Gastroesophageal sphincter (tissue), 4 donors: ENCODE measurements at regions not wholly inside any gene's neighbourhood (a gene's known extent, or its start where the extent isn't known, plus 50 kb on each side); places are given as distances from the start of the nearest gene placed in this dataset.
"Not testable (repeated sequence)": the region's sequence is repeated elsewhere in the genome, so short reads cannot be mapped to it uniquely, and the experiment has no call there.

Experiments used
- ATAC-seq: fragments of 150-250 bp; one replicate; pipeline ENCODE4 v1.9.1; 2016; ENCODE audit warnings: mild to moderate bottlenecking, moderate library complexity
- H3K27ac ChIP-seq, 4 donors: fragments of 200-600 bp; sonication (generic) in 3 of 4; 1 replicate in 3 of 4; 2 replicates in 1 of 4; pipeline ENCODE4 v1.5.1; 2016 to 2019
- H3K27me3 ChIP-seq: fragments of 200-600 bp; sonication (generic); one replicate; pipeline ENCODE4 v1.5.1; 2019
- H3K36me3 ChIP-seq, 2 donors: fragments of 200-600 bp; sonication (generic); one replicate each; pipeline ENCODE4 v1.5.1; 2019; ENCODE audit warnings: control low read depth in 1 of 2
- H3K4me1 ChIP-seq, 3 donors: fragments of 200-600 bp; sonication (generic); 1 replicate in 2 of 3; 2 replicates in 1 of 3; pipeline ENCODE4 v1.5.1; 2016 to 2019; ENCODE audit warnings: control low read depth in 2 of 3
- H3K4me3 ChIP-seq, 2 donors: fragments of 200-600 bp; sonication (generic); one replicate each; pipeline ENCODE4 v1.5.1; 2019; ENCODE audit warnings: mild to moderate bottlenecking in 1 of 2, moderate library complexity in 1 of 2
- H3K9me3 ChIP-seq, 3 donors: fragments of 200-600 bp; sonication (generic); one replicate each; pipeline ENCODE4 v1.5.1; 2017 to 2019; ENCODE audit warnings: control low read depth in 2 of 3
- CTCF ChIP-seq, 4 experiments: fragments of 200-600 bp in 2 of 4; fragments of 450-650 bp in 2 of 4; sonication (generic) in 1 of 4; IDR thresholded peaks; one replicate each; pipeline ENCODE4 v1.5.1; 2017 to 2019; ENCODE audit warnings: antibody characterized with exemption in 4 of 4, mild to moderate bottlenecking in 2 of 4, moderate library complexity in 2 of 4
- EP300 ChIP-seq: sonication (generic); formaldehyde crosslinking; IDR thresholded peaks from one replicate; pipeline ENCODE4 v1.6.1; 2017; ENCODE audit warnings: antibody characterized with exemption, mild to moderate bottlenecking
- POLR2A ChIP-seq, 2 donors: fragments of 450-650 bp; IDR thresholded peaks; one replicate each; pipeline ENCODE4 v1.6.1; 2017; ENCODE audit warnings: antibody characterized with exemption in 2 of 2, mild to moderate bottlenecking in 2 of 2, moderate library complexity in 1 of 2
- POLR2AphosphoS5 ChIP-seq: sonication (generic); formaldehyde crosslinking; IDR thresholded peaks from one replicate; pipeline ENCODE4 v1.6.1; 2017; ENCODE audit warnings: antibody characterized with exemption
- WGBS, 2 donors: methylation state at CpG; one replicate each; pipeline ENCODE4 v1.1.5; 2018; ENCODE audit warnings: low coverage in 1 of 2; 5-methylcytosine and 5-hydroxymethylcytosine counted together

- H3K4me1 ChIP-seq: no peaks in the 10 kb centered on the region
- no peak overlapping the region for H3K27ac ChIP-seq
- H3K4me3 ChIP-seq: no peak overlapping the region
- no peaks in the 10 kb centered on the region for H3K27me3 ChIP-seq
- no peaks in the 10 kb centered on the region for H3K36me3 ChIP-seq
- WGBS, 2 donors: 17% methylated on average over 1 of the region's 3 CpGs; no CpG with 5 or more reads in 1 of the 2 donors
- ATAC-seq: no peak
- no peaks in the 10 kb centered on the region for H3K9me3 ChIP-seq
- TF ChIP-seq CTCF (IDR thresholded peaks at IDR 0.05) (no peak), POLR2AphosphoS5 (no peak), POLR2A (IDR thresholded peaks at IDR 0.05) (no peak), EP300 (no peak)
These were observed 303.7 kb upstream of the IRS4 start for GRCh38 chrX:109040057-109040456.

- H3K4me3 ChIP-seq: no peak overlapping the region
- no peak for TF ChIP-seq POLR2A (IDR thresholded peaks at IDR 0.05)
- no peak for TF ChIP-seq POLR2AphosphoS5
- no peak for TF ChIP-seq CTCF (IDR thresholded peaks at IDR 0.05)
- no peak for TF ChIP-seq EP300
- H3K4me1 ChIP-seq: no peaks in the 10 kb centered on the region
- ATAC-seq: no peak
- H3K27me3 ChIP-seq: no peaks in the 10 kb centered on the region
- no peak overlapping the region for H3K27ac ChIP-seq
- H3K36me3 ChIP-seq: no peaks in the 10 kb centered on the region
- no peaks in the 10 kb centered on the region for H3K9me3 ChIP-seq
- 52 to 69% methylated on average over 2 of the region's 2 CpGs for WGBS, 2 donors
These were observed 300.3 kb upstream of the IRS4 start for GRCh38 chrX:109036624-109037023.

GRCh38 chrX:108993909-108994308, 257.5 kb upstream of the IRS4 start:
- Histone ChIP-seq H3K4me3 (no peak overlapping the region), H3K27me3 (no peaks in the 10 kb centered on the region), H3K4me1 (no peaks in the 10 kb centered on the region), H3K27ac (no peak overlapping the region), H3K36me3 (no peaks in the 10 kb centered on the region), H3K9me3 (no peaks in the 10 kb centered on the region)
- no peak for ATAC-seq
- TF ChIP-seq POLR2AphosphoS5 (no peak), EP300 (no peak), CTCF (IDR thresholded peaks at IDR 0.05) (no peak), POLR2A (IDR thresholded peaks at IDR 0.05) (no peak)

GRCh38 chrX:108972899-108973298, 236.5 kb upstream of the IRS4 start:
- H3K27ac ChIP-seq, H3K36me3 ChIP-seq, ATAC-seq, H3K4me3 ChIP-seq, H3K9me3 ChIP-seq, H3K4me1 ChIP-seq, H3K27me3 ChIP-seq: not testable (repeated sequence)
- no CpG with 5 or more reads among the region's 3 CpGs for WGBS, 2 donors

GRCh38 chrX:108947205-108947604, 210.8 kb upstream of the IRS4 start:
- Histone ChIP-seq H3K4me3 (no peak overlapping the region), H3K27ac (no peak overlapping the region), H3K36me3 (no peaks in the 10 kb centered on the region), H3K27me3 (no peaks in the 10 kb centered on the region), H3K4me1 (no peaks in the 10 kb centered on the region), H3K9me3 (no peaks in the 10 kb centered on the region)
- WGBS, 2 donors: no CpG with 5 or more reads among the region's 2 CpGs
- TF ChIP-seq CTCF (IDR thresholded peaks at IDR 0.05): no peak
- no peak for TF ChIP-seq EP300
- ATAC-seq: no peak

GRCh38 chrX:108946531-108946930, 210.2 kb upstream of the IRS4 start:
- Histone ChIP-seq H3K9me3 (no peaks in the 10 kb centered on the region), H3K27ac (no peak overlapping the region), H3K4me3 (no peak overlapping the region), H3K4me1 (no peaks in the 10 kb centered on the region), H3K27me3 (no peaks in the 10 kb centered on the region), H3K36me3 (no peaks in the 10 kb centered on the region)
- WGBS, 2 donors: 60% methylated on average over 2 of the region's 4 CpGs; no CpG with 5 or more reads in 1 of the 2 donors
- TF ChIP-seq EP300 (no peak), CTCF (IDR thresholded peaks at IDR 0.05) (no peak), POLR2A (IDR thresholded peaks at IDR 0.05) (no peak), POLR2AphosphoS5 (no peak)
- ATAC-seq: no peak
